KBM-7 (cell line): ENCODE measurements at regions not wholly inside any gene's neighbourhood (a gene's known extent, or its start where the extent isn't known, plus 50 kb on each side); places are given as distances from the start of the nearest gene placed in this dataset.

Experiments used
- DNase-seq: peaks from one replicate; pipeline ENCODE4 v3.0.0-alpha.2; 2015
- in situ Hi-C: fragments of 300-500 bp; cut with MboI; formaldehyde crosslinking; loops from 2 replicates; pipeline ENCODE4 v1.14.3; 2020; ENCODE audit warnings: low sequenced_read_pairs, low pct_unique_long_range_greater_than_20kb, mixed read lengths

GRCh38 chr19:28878862-28879566 is 333.9 kb downstream of the UQCRFS1 start:
- peak; percentile 45 for DNase-seq
- in situ Hi-C loops = no loop called here

DNA sequence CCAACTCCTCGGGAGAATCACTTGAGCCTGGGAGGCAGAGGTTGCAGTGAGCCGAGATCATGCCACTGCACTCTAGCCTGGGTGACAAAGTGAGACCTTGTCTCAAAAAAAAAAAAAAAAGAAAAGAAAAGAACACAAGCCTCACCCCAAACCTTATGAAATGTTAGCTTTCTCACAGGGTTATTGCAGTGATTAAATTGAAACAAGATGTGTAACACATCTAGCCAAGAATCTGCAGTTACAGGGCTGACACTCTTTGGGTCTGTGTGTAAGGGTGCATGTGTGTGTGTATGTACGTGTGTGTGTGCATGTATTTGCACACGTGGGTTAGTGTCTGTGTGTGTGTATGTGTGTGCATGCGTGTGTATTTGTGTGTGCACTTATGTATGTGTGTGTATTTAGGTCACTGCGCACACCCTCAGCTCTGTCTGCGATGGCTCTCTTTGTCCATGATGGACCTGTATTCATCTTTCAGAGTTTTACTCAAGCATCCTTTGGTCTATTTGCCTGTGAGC is 336.3 kb downstream of the UQCRFS1 start:
- no peak for DNase-seq
- in situ Hi-C loops = no loop called here

DNA sequence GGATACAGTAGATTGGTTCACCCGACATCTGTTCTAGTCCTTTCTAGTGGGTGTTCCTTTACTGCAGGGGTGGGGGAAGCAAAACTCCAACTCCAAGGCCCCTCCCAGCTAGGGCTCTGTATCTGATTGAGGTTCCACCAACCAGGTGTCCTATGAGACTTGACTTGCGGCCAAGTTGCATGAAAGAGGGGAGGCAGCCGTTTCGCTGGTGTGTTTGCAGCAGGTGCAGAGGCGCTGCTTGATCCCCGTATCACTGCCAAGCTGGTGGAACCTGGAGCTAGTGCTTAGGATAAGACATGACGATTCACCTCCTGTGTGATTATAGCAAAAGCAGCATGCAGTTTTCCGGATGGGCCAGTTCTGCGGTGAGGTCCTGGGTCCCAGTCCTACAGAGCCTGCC is 338.2 kb downstream of the UQCRFS1 start:
- DNase-seq = no peak
- in situ Hi-C loops = no loop called here

DNA sequence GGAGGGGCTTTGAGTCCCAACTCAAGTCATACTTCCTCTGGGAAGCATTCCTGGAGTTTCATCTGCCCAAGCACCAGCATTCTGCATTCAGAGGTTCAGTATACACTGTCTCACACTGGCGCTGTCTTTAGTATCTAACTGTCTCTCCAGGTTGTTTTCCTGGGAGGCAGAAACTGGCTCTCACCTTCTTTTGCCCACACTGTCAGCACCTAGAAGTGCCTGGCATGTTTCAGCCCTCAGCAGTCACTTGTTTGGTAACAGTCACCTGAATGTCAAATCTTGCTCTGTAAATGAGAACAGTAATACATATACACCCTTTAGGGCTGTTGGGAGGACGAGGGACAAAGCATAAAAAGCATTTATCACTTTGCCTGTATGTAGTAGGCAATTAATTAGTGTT is 339.6 kb downstream of the UQCRFS1 start:
- no peak for DNase-seq
- in situ Hi-C loops = no loop called here

DNA sequence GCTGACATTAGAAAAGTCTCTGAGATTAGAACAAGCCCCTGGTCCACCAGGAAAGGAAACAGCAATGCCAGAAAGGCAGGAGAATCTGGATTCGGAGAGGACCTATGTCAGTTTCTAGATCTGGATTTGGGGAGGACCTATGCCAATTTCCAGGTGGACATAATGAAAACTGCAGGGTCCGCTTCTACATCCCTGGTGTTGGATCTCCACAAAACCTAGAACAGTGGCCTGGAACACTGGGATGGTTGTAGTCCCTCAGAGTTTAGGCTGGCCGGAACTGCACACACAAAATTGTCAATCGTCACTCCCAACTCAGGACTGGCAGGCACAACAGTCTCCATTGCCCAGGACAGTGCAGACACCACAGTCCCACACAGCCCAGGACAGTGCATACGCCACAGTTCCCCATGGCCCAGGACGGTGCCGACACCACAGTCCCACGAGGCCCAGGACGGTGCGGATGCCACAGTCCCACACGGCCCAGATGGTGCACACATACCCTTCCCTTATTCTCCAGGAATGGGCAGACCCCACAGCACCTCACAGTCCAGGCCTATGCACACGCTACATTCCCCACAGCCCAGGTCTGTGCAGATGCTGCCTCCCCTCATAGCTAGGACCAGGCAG is 341.7 kb downstream of the UQCRFS1 start:
- in situ Hi-C loops = no loop called here
- no peak for DNase-seq

DNA sequence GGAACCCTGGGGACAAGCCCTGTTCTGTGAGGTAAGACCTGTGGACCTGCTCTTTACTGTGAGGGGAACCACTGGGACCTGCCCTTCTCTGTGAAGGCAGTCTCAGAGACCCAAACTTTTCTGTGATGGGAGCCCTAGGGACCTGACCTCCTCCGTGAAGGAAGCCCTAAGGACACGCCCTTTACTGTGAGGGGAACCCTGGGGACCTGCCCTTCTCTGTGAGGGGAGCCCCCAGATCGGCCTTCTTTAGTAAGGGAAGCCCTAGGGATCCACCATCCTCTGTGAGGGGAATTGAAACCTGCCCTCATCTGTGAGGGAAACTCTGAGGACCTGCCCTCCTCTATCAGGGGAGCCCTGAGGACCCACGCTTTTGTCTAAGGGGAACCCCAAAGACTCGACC is 343.5 kb downstream of the UQCRFS1 start:
- in situ Hi-C loops = no loop called here
- no peak for DNase-seq

DNA sequence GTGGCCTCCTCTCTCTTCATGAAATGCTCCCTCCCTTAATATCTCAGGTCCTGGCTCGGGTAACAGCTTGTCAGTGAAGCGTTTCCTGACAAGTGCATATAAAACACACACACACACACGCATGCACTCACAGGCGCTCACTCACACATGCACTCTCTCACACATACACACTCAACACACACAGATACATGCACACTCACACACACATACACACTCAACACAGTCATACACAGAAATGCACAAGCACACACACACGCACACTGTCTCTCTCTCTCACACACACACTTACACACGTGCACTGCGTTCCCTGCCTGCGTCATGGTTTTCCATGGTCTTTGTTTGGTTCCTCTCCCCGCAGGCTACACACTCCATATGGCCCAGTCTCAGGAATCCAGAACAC is 344.1 kb downstream of the UQCRFS1 start:
- no peak for DNase-seq
- in situ Hi-C loops = no loop called here

DNA sequence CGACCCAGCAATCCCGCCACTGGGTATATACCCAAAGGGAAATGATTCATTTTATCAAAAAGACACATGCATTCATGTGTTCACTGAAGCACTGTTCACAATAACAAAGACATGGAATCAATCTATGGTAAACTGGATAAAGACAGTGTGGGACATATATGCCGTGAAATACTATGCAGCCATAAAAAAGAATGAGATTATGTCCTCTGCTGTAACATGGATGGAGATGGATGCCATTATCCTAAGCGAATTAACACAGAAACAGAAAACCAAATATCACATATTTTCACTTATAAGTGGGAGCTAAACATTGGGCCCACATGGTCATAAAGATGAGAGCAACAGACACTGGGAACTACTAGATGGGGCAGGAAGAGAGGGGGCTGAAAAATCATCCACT is 345.0 kb downstream of the UQCRFS1 start:
- in situ Hi-C loops = no loop called here
- DNase-seq = no peak

DNA sequence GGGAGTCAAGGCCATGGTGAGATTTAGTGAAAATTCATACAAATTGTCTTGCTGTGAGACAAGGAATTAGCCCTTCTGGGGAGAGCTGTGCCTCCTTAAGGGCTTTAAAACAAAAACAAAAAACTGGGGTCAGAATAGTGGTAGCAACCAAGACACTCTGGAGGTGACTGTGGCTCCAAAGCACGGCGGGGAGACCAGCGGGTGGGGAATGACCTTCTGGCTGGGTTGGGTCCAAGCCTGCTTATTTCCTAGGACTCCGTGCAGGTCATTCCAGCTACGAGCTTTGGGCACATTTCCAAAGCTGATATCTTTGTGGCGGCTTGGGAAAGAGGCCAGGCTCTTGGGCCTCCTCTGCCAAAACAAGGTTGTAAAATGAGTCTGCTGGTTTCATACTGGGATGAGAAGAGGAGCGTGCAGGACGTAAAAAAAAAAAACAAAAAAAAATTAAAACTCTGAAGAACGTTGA is 348.3 kb downstream of the UQCRFS1 start:
- in situ Hi-C loops = no loop called here
- no peak for DNase-seq

GRCh38 chr19:28864024-28864503 is 348.9 kb downstream of the UQCRFS1 start:
- no peak for DNase-seq
- in situ Hi-C loops = no loop called here

- in situ Hi-C loops = no loop called here
- DNase-seq = no peak
Measured at GRCh38 chr19:28862238-28862637, 350.7 kb downstream of the UQCRFS1 start.

DNA sequence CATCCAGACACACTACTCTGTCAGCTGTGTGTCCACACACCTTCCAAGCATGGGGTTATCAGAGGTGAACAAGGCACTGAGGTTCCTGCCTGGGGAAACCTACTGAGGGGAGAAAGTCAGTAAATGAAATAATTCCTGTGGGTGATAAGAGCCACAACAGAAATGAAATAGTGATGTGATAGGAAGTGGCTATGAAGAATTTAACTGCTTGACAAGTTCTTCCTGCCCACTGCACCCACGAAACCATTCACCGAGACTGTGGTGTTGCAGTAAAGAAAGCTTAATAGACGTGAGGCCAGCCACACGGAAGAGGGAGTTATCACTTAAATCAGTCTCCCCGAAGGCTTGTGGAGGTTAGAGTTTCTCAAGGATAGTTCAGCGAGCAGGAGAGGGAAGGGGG is 353.1 kb downstream of the UQCRFS1 start:
- no peak for DNase-seq
- in situ Hi-C loops = no loop called here

- no peak for DNase-seq
- in situ Hi-C loops = no loop called here
Measured at GRCh38 chr19:28858933-28859332, 354.0 kb downstream of the UQCRFS1 start.

GRCh38 chr19:28857967-28858366 is 355.0 kb downstream of the UQCRFS1 start:
- in situ Hi-C loops = no loop called here
- no peak for DNase-seq

- in situ Hi-C loops = no loop called here
- DNase-seq = no peak
Measured at GRCh38 chr19:28855216-28855615, 357.7 kb downstream of the UQCRFS1 start.

DNA sequence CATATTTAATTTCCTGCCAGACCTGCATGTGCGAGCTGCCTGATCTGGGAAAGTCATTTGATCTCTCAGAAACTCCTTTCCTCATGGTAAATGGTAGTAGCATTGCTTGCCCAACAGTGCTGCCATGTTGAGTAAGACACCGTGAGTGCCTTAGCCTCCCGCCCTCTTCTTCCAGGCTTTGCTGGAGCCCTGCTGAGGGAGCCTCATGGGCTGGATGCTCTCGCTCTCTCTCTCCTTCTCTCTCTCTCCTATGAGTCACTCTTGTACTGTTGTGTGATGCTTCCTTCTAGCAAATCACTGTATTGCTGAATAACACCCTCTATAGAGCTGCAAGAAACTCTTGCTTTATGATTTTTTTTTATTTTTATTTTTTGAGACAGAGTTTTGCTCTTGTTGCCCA is 365.5 kb downstream of the UQCRFS1 start:
- in situ Hi-C loops = no loop called here
- no peak for DNase-seq

DNA sequence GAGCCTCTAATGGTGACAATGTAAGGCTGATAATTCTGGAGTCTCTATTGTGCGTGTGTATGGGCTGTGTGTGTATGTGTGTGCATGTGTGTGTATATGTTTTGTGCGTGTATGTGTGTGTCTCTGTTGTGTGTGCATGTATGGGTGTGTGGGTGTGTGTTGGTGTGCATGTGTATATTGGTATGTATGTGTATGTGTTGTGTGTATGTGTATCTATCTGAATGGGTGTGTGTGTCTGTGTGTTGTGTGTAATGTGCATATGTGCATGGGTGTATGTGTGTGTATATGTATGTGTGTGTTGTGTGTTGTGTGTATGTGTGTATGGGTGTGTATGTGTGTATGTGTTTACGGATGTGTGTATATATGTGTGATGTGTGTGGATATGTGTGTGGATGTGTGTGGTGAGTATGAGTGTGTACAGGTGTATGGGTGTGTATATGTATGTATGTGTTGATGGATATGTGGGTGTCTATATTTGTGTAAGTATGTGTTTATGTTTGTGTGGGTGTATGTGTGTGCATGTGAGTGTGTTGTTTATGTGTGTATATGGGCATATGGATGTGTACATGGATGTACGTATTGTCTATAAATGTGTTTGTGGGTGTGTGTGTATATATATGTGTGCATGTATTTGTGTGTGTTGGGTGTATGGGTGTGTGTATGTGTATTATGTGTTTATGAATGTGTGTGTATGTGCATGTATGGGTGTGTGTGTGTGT is 366.7 kb downstream of the UQCRFS1 start:
- no peak for DNase-seq
- in situ Hi-C loops = no loop called here

DNA sequence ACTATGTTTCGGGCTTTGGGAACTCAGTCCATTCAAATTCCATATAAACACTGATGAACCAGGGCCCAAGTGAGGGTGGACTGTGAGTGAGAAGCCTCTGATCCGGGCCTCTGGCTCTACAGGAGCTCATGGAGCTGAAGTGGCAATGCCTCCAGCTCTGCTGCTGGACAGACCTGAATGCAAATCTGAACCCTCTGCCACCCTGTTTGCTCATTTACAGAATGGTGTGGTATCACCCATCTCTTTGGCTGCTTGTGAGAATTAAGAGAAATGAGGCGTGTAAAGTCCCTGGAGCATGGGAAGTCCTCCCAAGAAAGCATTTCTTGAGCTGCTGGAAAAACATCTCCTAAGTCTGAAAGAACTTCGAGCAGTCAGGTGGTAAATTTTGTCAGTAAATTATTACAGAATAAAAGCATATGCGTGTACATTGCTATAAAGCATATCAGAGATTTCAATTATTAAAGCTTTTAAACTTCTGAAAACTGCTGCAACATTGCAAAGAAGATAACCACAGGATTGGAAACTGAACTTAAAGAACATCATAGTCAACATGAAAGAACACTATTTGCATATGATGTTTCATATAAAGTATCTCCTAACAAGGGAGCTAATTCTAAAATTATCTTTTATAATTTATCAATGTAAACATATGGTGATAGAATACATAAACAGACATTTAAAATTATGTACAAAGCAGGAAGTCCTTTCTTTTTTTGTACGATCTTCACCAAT is 369.0 kb downstream of the UQCRFS1 start:
- no peak for DNase-seq
- in situ Hi-C loops = no loop called here

- in situ Hi-C loops = no loop called here
- no peak for DNase-seq
Measured at GRCh38 chr19:28841531-28841930, 371.4 kb downstream of the UQCRFS1 start.
